ENCODE measurements at regions not wholly inside any gene's neighbourhood (a gene's known extent, or its start where the extent isn't known, plus 50 kb on each side); places are given as distances from the start of the nearest gene placed in this dataset.
"Not testable (repeated sequence)": the region's sequence is repeated elsewhere in the genome, so short reads cannot be mapped to it uniquely, and the experiment has no call there.

GRCh38 chr14:43540948-43541347 is 966.1 kb downstream of the FSCB start:
- DNase-seq (ENCODE audit: low spot score), result no peak

- peak; percentile 1 for DNase-seq (ENCODE audit: low spot score)
Measured at GRCh38 chr14:43539210-43539609, 967.9 kb downstream of the FSCB start.

- DNase-seq (ENCODE audit: low spot score), result no peak
Measured at GRCh38 chr14:43535231-43535838, 971.7 kb downstream of the FSCB start.

GRCh38 chr14:43532825-43533416 is 974.2 kb downstream of the FSCB start:
- no peak for DNase-seq (ENCODE audit: low spot score)

- no peak for DNase-seq (ENCODE audit: low spot score)
Measured at GRCh38 chr14:43528321-43528720, 978.8 kb downstream of the FSCB start.

- no peak for DNase-seq (ENCODE audit: low spot score)
Measured at GRCh38 chr14:43525658-43526057, 981.4 kb downstream of the FSCB start.

- DNase-seq (ENCODE audit: low spot score), result no peak
Measured at GRCh38 chr14:43522901-43523300, 984.2 kb downstream of the FSCB start.

GRCh38 chr14:43522191-43522590 is 984.9 kb downstream of the FSCB start:
- DNase-seq (ENCODE audit: low spot score), result no peak

- no peak for DNase-seq (ENCODE audit: low spot score)
Measured at GRCh38 chr14:43503508-43503907, 1003.6 kb downstream of the FSCB start.

- DNase-seq (ENCODE audit: low spot score), result not testable (repeated sequence)
Measured at GRCh38 chr14:43492359-43492758, 1014.7 kb downstream of the FSCB start.

- DNase-seq (ENCODE audit: low spot score), result no peak
Measured at GRCh38 chr14:43483415-43483814, 1023.7 kb downstream of the FSCB start.

- DNase-seq (ENCODE audit: low spot score), result no peak
Measured at GRCh38 chr14:43481864-43482263, 1025.2 kb downstream of the FSCB start.

- DNase-seq (ENCODE audit: low spot score), result no peak
Measured at GRCh38 chr14:43480976-43481375, 1026.1 kb downstream of the FSCB start.

GRCh38 chr14:43479596-43480195 is 1027.4 kb downstream of the FSCB start:
- DNase-seq (ENCODE audit: low spot score), result no peak

GRCh38 chr14:43476822-43477221 is 1030.3 kb downstream of the FSCB start:
- no peak for DNase-seq (ENCODE audit: low spot score)

- DNase-seq (ENCODE audit: low spot score), result no peak
Measured at GRCh38 chr14:43475757-43476156, 1031.3 kb downstream of the FSCB start.

GRCh38 chr14:43471595-43471994 is 1035.5 kb downstream of the FSCB start:
- no peak for DNase-seq (ENCODE audit: low spot score)

- DNase-seq (ENCODE audit: low spot score), result no peak
Measured at GRCh38 chr14:43464968-43465367, 1042.1 kb downstream of the FSCB start.

GRCh38 chr14:43449291-43449690 is 1057.8 kb downstream of the FSCB start:
- DNase-seq (ENCODE audit: low spot score), result no peak

GRCh38 chr14:43438056-43438455 is 1069.0 kb downstream of the FSCB start:
- no peak for DNase-seq (ENCODE audit: low spot score)

GRCh38 chr14:43418324-43418723 is 1088.8 kb downstream of the FSCB start:
- DNase-seq (ENCODE audit: low spot score), result no peak

- no peak for DNase-seq (ENCODE audit: low spot score)
Measured at GRCh38 chr14:43413084-43413483, 1094.0 kb downstream of the FSCB start.

GRCh38 chr14:43411841-43412240 is 1095.2 kb downstream of the FSCB start:
- no peak for DNase-seq (ENCODE audit: low spot score)

GRCh38 chr14:43410631-43411030 is 1096.5 kb downstream of the FSCB start:
- no peak for DNase-seq (ENCODE audit: low spot score)

Measured in kidney tubule cell (primary cell).